ENCODE measurements at regions not wholly inside any gene's neighbourhood (a gene's known extent, or its start where the extent isn't known, plus 50 kb on each side); places are given as distances from the start of the nearest gene placed in this dataset.

DNA sequence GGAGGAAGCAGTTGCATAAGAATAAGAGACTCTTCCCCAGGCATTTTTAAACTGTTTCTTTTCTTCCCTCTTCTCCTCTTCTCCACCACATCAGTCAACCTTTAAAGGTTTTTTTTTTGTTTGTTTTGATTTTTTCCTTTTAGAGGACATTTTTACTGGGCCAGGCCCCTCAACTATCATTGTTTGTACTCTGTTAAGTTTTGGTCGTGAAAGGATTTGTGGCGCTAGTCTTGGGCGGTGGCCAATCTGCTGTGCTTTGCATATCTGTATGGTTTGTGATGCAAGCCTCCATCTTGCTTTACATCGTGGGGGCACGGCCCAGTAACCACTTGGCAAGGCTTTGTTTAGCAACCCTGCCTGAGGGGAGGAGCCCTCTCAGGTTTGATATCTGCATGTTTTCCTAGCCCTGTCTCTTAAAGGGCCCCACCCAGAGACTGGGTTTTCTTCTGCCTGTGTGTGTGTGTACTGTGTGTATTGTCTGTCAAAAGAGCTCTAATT, 101.9 kb upstream of the SLITRK2 start:
- TF ChIP-seq, protein P1, sequence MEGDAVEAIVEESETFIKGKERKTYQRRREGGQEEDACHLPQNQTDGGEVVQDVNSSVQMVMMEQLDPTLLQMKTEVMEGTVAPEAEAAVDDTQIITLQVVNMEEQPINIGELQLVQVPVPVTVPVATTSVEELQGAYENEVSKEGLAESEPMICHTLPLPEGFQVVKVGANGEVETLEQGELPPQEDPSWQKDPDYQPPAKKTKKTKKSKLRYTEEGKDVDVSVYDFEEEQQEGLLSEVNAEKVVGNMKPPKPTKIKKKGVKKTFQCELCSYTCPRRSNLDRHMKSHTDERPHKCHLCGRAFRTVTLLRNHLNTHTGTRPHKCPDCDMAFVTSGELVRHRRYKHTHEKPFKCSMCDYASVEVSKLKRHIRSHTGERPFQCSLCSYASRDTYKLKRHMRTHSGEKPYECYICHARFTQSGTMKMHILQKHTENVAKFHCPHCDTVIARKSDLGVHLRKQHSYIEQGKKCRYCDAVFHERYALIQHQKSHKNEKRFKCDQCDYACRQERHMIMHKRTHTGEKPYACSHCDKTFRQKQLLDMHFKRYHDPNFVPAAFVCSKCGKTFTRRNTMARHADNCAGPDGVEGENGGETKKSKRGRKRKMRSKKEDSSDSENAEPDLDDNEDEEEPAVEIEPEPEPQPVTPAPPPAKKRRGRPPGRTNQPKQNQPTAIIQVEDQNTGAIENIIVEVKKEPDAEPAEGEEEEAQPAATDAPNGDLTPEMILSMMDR (IDR thresholded peaks at IDR 0.05; ENCODE audit: low read length), result no peak
- TF ChIP-seq EZH2 (optimal IDR thresholded peaks at IDR 0.05; ENCODE audit: low read depth, low read length) (no peak), EZH2phosphoT487 (IDR thresholded peaks at IDR 0.05; ENCODE audit: low read length) (no peak)
